ENCODE measurements at regions not wholly inside any gene's neighbourhood (a gene's known extent, or its start where the extent isn't known, plus 50 kb on each side); places are given as distances from the start of the nearest gene placed in this dataset.

DNA sequence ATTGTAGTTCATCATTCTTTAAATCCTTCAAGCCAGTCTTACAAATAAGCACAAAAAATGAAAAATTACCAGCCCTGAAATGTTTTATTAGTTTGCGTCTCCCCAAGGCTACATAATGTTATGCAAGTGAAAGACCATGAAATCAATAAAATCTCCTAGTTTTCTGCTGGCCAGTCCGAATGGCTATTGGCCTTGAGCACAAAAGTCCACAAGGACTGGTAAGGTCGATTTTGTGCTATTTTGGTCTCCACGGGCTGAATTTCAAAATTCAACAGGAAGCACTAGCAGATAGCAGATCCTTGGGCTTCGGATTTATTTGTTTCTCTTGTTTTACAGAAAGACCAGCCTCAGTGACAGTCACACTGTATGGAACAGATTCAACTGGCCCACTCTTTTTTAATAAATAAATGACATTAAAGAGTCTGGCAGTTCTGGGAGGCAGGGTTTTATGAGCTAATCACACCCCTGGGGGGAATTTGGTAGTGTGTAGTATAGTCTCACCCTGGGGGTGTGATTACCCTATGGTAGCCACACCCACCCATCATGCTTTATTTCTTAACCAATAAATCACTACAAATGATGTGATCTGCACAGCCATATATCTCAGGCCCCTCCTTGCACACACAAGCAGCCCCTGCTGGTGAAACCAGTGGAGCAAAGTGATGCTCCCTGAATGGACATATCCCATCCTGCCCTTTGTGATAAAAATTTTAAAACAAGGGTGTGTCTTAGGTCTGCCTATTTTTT lies 51.1 kb upstream of the TMEM33 start:
- DNase-seq, result no peak

DNA sequence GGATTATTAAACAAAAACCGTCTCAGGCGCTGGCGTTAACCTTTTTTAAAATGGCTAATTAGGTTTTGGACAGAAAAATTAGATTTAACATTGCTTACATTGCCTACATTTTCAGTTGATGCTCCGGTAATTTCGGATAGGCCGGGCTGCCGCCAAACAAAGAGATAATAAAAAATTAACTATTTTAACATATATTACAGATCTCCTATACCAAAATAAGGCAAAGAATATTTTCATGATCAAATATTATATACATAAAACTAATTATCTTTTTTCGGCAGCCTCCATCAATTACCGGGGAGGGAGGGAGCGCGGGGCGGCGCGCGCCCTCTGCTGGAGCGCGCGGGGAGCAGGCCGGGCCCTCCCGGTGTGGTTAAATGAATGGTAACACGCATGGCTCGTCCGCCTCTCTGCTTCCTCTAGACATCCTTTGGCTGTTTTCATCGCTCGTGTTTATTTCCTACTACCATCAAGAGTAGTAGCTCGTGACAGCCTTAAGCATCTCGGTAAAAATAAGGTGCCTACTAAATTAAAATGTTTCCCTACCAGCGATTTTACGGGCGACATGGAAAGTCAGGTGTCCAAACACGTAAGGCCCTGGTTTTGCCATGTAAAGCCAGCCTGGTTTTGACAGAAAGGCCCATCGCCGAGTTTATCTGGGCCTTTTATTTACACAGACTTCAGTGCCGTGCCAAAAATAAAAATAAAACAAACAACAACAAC lies 52.4 kb upstream of the TMEM33 start:
- DNase-seq, result peak in 3 of 5 experiments; percentile 10 to 61 (median 34)

GRCh38 chr4:41881981-41882624 lies 53.1 kb upstream of the TMEM33 start:
- no peak for DNase-seq

DNA sequence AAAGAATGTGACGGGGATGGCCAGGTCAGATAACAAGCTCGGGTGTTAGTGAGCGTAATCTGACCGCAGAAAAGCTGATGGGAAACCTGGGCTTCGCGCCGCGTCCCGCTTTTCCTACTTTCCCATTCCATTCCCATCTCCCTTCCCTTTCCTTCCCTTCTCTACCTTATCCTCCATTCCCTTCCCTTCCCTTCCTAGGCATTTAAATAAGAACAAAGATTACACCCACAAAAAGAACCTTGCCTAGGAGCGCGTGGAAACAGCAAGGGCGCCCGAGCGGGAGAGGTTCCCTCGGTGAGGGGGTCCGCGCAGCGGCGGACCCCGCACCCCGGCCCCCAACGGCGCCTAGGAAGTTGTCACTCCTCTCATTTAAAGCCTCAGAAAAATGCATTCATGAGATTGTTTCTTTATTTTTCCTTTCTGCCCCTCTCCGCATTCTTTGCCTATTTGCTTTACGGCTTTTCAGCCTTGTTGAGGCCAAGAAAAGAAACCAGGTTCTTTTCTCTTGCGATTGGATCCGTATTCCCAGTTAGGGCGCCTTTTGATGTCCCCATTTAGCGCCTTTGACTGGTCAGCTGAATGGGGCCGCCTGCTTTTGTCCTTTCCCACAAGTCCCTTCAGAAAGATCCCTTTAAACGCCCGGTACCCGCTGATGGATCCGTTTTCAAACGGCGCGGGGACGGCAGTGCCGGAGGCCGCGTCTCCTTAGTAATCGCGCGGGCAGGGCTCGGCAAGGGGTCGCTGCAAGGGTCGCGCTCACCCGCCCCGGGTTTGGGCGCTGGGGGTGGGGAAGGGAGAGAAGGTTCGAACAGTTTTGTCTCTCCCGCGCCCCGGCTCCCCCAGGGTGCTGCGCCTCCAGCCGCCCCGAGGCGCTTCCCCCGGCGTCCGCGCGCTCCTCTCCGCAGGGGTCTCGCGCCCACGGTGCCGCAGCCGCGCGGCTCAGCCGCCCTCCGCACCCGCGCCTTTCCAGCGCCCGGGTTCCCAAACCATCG lies 54.1 kb upstream of the TMEM33 start:
- DNase-seq, result no peak

- DNase-seq, result no peak
Observed at GRCh38 chr4:41880022-41880837, 55.0 kb upstream of the TMEM33 start.

GRCh38 chr4:41879552-41879951 lies 55.7 kb upstream of the TMEM33 start:
- DNase-seq, result no peak

DNA sequence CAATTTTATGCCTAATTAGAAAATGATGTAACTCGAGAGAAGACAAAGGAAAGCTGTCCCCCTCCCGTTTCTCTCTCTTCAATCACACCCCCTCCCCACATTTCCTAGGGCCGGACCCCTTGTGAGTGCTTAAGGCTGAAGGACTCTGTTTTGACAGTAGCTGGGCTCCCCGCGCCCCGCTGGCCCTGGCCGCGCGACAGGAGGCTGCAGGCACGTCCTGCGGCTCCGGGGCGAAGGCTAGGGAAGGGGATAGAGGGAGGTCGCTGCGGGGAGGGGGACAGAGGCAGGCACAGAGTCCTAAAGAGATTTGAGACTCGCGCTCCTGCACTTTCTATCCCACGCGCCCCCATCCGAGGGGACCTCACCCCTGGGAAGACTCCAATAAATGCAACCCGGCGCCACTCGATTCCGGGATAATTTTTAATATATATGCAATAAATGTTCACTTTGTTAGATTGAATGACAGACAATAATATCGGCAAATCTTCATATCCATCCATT lies 56.2 kb upstream of the TMEM33 start:
- DNase-seq, result no peak

DNA sequence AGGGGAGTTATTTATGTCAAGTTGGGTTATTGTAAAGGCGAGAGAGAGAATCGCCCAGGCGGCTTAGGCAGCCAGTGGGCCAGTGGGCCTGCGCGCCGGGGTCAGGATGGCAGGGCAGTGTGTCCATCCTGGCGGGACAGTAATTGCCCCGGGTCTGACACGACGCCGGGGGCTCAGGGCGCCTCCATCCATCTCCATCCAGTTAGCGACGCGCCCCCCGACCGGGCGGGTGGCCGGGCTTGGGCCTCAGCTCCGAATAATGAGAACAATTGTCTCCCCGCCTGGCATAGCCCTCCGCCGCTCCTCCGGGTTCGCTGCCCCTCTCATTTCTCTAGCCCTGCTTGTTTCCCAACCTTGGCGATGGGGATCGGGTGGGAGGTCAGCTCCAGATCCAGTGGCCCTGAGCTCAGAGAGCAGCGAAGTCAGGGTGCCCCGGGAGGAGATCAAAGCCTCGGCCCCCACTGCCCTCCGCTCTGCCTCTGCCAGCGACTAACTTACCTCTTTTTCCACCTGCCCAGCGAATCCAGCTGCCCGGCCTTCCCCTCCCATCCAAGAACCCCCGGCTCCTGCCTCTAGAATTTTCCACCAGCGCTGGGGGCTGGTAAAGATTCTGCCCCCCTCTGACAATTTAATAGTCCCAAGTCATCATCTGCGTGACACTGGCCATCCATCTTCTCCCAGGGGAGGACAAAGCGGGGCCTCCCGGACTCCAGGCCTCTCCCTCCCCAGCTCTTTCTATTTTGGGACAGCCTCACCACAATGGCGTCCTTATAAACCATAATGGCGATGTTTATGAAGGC lies 56.9 kb upstream of the TMEM33 start:
- DNase-seq, result no peak

- DNase-seq, result no peak
Observed at GRCh38 chr4:41877020-41877796, 58.0 kb upstream of the TMEM33 start.

DNA sequence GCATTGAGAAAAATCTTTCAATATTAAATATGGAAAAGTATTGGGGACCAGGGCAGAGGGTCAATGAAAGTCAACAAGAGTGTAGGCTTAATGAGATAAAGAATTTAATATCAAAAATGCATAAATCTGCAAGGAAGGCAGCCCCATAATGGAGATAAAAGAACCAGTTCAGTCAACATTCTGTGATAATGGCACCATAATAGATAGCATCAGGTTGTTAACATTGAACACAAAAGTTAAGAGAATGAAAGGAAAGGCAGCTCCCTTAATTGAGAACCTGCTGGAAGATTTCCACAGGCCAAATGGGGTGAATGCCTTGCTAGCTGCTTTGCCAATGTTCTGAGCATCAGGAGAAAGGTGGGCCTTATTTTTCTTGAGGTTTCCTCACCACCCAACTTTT lies 60.4 kb upstream of the TMEM33 start:
- DNase-seq, result no peak

DNA sequence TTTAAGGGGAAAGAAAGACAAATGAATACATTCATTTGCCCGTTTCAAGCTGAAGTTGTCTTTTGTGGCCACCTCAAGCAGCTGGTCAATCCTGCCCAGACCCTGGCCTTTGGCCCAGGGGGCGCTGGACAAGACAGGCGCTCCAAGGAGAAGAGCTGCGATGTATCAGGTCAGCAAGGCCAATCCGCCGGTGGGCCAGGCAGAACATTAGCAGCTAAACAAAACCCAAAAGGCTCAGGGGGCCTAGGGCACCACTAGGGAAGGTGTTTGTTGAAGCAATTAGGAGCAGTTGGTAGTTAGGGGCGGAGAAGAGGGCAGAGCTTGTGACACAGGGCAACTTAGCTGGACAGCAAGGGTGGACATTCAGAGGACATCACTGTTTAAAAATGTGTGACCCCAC lies 60.8 kb upstream of the TMEM33 start:
- DNase-seq, result no peak

- no peak for DNase-seq
Observed at GRCh38 chr4:41873380-41874295, 61.6 kb upstream of the TMEM33 start.

- DNase-seq, result no peak
Observed at GRCh38 chr4:41870035-41870434, 65.2 kb upstream of the TMEM33 start.

DNA sequence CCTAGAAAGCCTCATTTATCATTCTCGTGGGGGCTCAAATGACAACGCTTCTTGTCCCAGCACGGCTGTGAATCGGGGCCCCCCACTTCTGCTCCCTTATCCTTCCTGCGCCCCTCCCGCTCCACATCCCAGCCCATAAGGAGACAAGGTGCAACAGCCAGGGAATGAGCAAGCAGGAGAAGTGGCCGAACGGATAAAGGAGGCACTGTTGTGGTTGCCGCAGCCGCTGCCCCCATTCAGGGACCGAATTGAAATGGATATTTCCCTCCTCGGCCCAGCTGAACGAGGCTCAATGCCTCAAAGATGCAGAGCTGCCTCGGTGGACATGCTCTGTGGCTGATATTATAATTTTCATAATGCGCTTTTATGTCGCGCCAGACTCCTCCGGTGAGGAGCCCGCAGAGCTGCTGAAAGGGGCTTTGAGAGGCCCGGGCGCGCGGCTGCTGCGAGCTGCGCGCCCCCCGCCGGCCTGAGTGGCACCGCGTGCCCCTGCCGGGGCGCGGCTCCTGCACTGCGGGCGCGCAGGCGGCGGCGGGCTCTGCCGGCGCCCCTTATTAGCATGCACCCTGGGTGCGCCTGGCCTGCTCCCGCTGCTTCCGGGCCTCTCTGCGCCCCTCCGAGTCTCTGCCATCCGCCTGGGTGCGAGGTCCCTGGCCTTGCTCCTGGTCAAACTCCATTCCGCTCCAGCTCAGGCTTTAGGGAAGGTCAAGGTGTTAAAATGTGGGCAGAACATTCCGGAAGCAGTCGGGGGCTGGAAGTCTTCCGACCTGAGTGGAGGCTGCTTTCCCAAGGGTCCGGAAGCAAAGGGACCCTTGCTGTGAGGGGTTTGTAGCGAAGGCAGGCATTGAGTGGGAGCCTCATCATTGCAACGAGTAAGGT lies 68.2 kb upstream of the TMEM33 start:
- DNase-seq, result no peak

- no peak for DNase-seq
Observed at GRCh38 chr4:41865981-41866798, 69.0 kb upstream of the TMEM33 start.

- DNase-seq, result no peak
Observed at GRCh38 chr4:41865306-41865980, 69.8 kb upstream of the TMEM33 start.

Measured in T-helper 2 cell (primary cell).